ENCODE measurements at regions not wholly inside any gene's neighbourhood (a gene's known extent, or its start where the extent isn't known, plus 50 kb on each side); places are given as distances from the start of the nearest gene placed in this dataset.

DNA sequence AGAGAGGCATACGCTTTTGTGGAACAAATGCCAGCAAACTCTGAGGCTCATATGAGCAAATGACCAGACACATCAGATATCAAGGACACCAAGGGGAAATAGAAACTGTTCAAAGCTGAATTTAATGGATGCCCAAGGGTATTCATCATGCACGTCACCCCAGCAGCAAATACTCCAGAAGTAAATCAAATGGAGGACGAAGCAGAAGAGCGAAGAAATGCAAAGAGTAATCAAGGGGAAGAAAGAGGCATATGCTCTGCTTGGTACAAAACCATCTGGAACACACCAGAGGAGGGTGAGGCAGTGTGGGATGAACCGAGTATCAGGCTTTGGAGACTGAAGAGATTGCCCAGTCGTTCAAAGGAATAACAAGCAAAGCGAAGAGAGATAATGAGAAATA, 232.6 kb upstream of the EGLN3 start:
- Histone ChIP-seq H3K4me3 (ENCODE audit: low read length) (no peak overlapping the region), H3K4me1 (ENCODE audit: control insufficient read depth, low read length) (peaks cover 16% of the 10 kb centered on the region), H3K9me3 (ENCODE audit: control insufficient read depth, insufficient read depth, low read length) (no peaks in the 10 kb centered on the region), H3K27ac (ENCODE audit: low read depth, low read length) (no peak overlapping the region), H3K36me3 (ENCODE audit: control insufficient read depth, low read length) (no peaks in the 10 kb centered on the region), H3K4me2 (ENCODE audit: low read length) (no peak overlapping the region), H3K9me2 (replicated peaks; ENCODE audit: control insufficient read depth, low read length) (no peaks in the 10 kb centered on the region), H4K20me1 (ENCODE audit: control insufficient read depth, insufficient read depth, low read depth, low read length) (no peaks in the 10 kb centered on the region), H3F3A (ENCODE audit: control insufficient read depth, insufficient read depth) (no peaks in the 10 kb centered on the region), H3K79me2 (ENCODE audit: control insufficient read depth, low read length) (no peaks in the 10 kb centered on the region), H3K27me3 (ENCODE audit: control insufficient read depth, low read length) (no peaks in the 10 kb centered on the region)
- TF ChIP-seq, protein P1, sequence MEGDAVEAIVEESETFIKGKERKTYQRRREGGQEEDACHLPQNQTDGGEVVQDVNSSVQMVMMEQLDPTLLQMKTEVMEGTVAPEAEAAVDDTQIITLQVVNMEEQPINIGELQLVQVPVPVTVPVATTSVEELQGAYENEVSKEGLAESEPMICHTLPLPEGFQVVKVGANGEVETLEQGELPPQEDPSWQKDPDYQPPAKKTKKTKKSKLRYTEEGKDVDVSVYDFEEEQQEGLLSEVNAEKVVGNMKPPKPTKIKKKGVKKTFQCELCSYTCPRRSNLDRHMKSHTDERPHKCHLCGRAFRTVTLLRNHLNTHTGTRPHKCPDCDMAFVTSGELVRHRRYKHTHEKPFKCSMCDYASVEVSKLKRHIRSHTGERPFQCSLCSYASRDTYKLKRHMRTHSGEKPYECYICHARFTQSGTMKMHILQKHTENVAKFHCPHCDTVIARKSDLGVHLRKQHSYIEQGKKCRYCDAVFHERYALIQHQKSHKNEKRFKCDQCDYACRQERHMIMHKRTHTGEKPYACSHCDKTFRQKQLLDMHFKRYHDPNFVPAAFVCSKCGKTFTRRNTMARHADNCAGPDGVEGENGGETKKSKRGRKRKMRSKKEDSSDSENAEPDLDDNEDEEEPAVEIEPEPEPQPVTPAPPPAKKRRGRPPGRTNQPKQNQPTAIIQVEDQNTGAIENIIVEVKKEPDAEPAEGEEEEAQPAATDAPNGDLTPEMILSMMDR (IDR thresholded peaks at IDR 0.05; ENCODE audit: low read depth, low read length, poor library complexity, severe bottlenecking): no peak
- no peak for TF ChIP-seq EZH2phosphoT487 (IDR thresholded peaks at IDR 0.05; ENCODE audit: borderline replicate concordance, low read length)

DNA sequence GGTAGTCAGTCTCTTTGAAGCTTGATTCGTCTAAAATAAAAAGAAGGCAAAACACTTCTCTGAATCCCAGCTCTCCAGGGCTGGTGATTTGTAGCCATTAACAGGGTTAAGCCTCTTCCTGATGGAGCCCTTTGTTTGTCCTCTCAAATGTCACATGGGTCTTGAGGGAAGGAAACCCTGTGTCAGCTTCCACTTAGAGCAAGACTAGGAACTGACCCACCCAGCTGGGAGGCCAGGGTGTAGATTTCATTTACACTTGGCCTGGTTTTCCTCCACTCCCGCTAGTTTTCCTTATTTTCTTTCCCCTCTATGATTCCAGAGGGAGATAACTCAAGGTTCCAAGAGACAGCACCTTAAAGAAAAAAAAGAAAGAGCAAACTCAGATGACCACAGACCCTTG, 230.5 kb upstream of the EGLN3 start:
- Histone ChIP-seq H3K4me3 (ENCODE audit: low read length) (no peak overlapping the region), H3K27me3 (ENCODE audit: control insufficient read depth, low read length) (no peaks in the 10 kb centered on the region), H3K36me3 (ENCODE audit: control insufficient read depth, low read length) (no peaks in the 10 kb centered on the region), H3K4me2 (ENCODE audit: low read length) (no peak overlapping the region), H3K9me2 (replicated peaks; ENCODE audit: control insufficient read depth, low read length) (no peaks in the 10 kb centered on the region), H4K20me1 (ENCODE audit: control insufficient read depth, insufficient read depth, low read depth, low read length) (no peaks in the 10 kb centered on the region), H3K79me2 (ENCODE audit: control insufficient read depth, low read length) (no peaks in the 10 kb centered on the region), H3K4me1 (ENCODE audit: control insufficient read depth, low read length) (peaks cover 19% of the 10 kb centered on the region), H3F3A (ENCODE audit: control insufficient read depth, insufficient read depth) (no peaks in the 10 kb centered on the region), H3K9me3 (ENCODE audit: control insufficient read depth, insufficient read depth, low read length) (no peaks in the 10 kb centered on the region), H3K27ac (ENCODE audit: low read depth, low read length) (no peak overlapping the region)
- TF ChIP-seq, protein P1 (IDR thresholded peaks at IDR 0.05; ENCODE audit: low read depth, low read length, poor library complexity, severe bottlenecking): no peak
- TF ChIP-seq EZH2phosphoT487 (IDR thresholded peaks at IDR 0.05; ENCODE audit: borderline replicate concordance, low read length): no peak

- Histone ChIP-seq H3K9me2 (replicated peaks; ENCODE audit: control insufficient read depth, low read length) (no peaks in the 10 kb centered on the region), H3K27ac (ENCODE audit: low read depth, low read length) (no peak overlapping the region), H3K79me2 (ENCODE audit: control insufficient read depth, low read length) (no peaks in the 10 kb centered on the region), H4K20me1 (ENCODE audit: control insufficient read depth, insufficient read depth, low read depth, low read length) (no peaks in the 10 kb centered on the region), H3K36me3 (ENCODE audit: control insufficient read depth, low read length) (no peaks in the 10 kb centered on the region), H3K27me3 (ENCODE audit: control insufficient read depth, low read length) (no peaks in the 10 kb centered on the region), H3K4me2 (ENCODE audit: low read length) (no peak overlapping the region), H3K9me3 (ENCODE audit: control insufficient read depth, insufficient read depth, low read length) (no peaks in the 10 kb centered on the region), H3F3A (ENCODE audit: control insufficient read depth, insufficient read depth) (no peaks in the 10 kb centered on the region), H3K4me1 (ENCODE audit: control insufficient read depth, low read length) (peaks cover 24% of the 10 kb centered on the region), H3K4me3 (ENCODE audit: low read length) (no peak overlapping the region)
- TF ChIP-seq, protein P1 (IDR thresholded peaks at IDR 0.05; ENCODE audit: low read depth, low read length, poor library complexity, severe bottlenecking): no peak
- no peak for TF ChIP-seq EZH2phosphoT487 (IDR thresholded peaks at IDR 0.05; ENCODE audit: borderline replicate concordance, low read length)
Observed at GRCh38 chr14:34180869-34181268, 230.0 kb upstream of the EGLN3 start.

DNA sequence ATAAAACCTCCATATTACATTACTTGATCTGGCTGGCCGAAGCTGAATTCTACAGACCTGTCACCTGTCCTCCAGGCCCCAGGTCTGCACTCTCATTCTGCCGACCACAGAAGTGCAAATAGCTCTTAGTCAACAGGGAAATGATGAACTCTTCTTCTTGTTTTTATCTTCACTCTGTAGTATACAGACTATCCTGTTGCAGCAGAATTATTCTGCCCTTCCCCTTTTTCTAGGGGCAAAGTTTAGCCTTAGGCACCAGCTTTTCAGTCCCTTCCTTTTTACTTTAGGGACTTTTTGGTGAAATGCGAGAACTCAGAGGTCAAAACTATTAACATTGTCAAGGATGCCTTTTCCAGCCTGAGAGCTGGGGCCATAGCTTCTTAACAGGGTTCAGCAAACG, 229.6 kb upstream of the EGLN3 start:
- H3K36me3 ChIP-seq (ENCODE audit: control insufficient read depth, low read length): no peaks in the 10 kb centered on the region
- no peaks in the 10 kb centered on the region for H3K79me2 ChIP-seq (ENCODE audit: control insufficient read depth, low read length)
- H3F3A ChIP-seq (ENCODE audit: control insufficient read depth, insufficient read depth): no peaks in the 10 kb centered on the region
- H3K27me3 ChIP-seq (ENCODE audit: control insufficient read depth, low read length): no peaks in the 10 kb centered on the region
- no peaks in the 10 kb centered on the region for H3K9me2 ChIP-seq (replicated peaks; ENCODE audit: control insufficient read depth, low read length)
- peaks cover 28% of the 10 kb centered on the region for H3K4me1 ChIP-seq (ENCODE audit: control insufficient read depth, low read length)
- no peak for TF ChIP-seq EZH2phosphoT487 (IDR thresholded peaks at IDR 0.05; ENCODE audit: borderline replicate concordance, low read length)
- TF ChIP-seq, protein P1 (IDR thresholded peaks at IDR 0.05; ENCODE audit: low read depth, low read length, poor library complexity, severe bottlenecking): no peak
- no peak overlapping the region for H3K27ac ChIP-seq (ENCODE audit: low read depth, low read length)
- no peak overlapping the region for H3K4me3 ChIP-seq (ENCODE audit: low read length)
- H4K20me1 ChIP-seq (ENCODE audit: control insufficient read depth, insufficient read depth, low read depth, low read length): no peaks in the 10 kb centered on the region
- no peak overlapping the region for H3K4me2 ChIP-seq (ENCODE audit: low read length)
- no peaks in the 10 kb centered on the region for H3K9me3 ChIP-seq (ENCODE audit: control insufficient read depth, insufficient read depth, low read length)
